IgD-negative memory B cell (primary cell): ENCODE measurements at regions not wholly inside any gene's neighbourhood (a gene's known extent, or its start where the extent isn't known, plus 50 kb on each side); places are given as distances from the start of the nearest gene placed in this dataset.

Experiments
- H3K27ac Mint-ChIP-seq, 3 donors: one replicate each; pipeline ENCODE4 v1.8.0; 2020 to 2022; ENCODE audit warnings: mild to moderate bottlenecking in 3 of 3, mixed read lengths in 3 of 3, moderate library complexity in 1 of 3
- H3K27me3 Mint-ChIP-seq: one replicate; pipeline ENCODE4 v1.8.0; 2021; ENCODE audit warnings: mixed read lengths
- H3K36me3 Mint-ChIP-seq: one replicate; pipeline ENCODE4 v1.8.0; 2020; ENCODE audit warnings: mild to moderate bottlenecking, mixed read lengths
- H3K4me1 Mint-ChIP-seq, 3 donors: one replicate each; pipeline ENCODE4 v1.8.0; 2020 to 2022; ENCODE audit warnings: mixed read lengths in 3 of 3, mild to moderate bottlenecking in 1 of 3
- H3K4me3 Mint-ChIP-seq, 4 donors: one replicate each; pipeline ENCODE4 v1.8.0; 2020 to 2022; ENCODE audit warnings: mild to moderate bottlenecking in 4 of 4, mixed read lengths in 4 of 4, moderate library complexity in 3 of 4
- H3K9me3 Mint-ChIP-seq, 3 donors: one replicate each; pipeline ENCODE4 v1.8.0; 2020 to 2021; ENCODE audit warnings: mixed read lengths in 3 of 3, mild to moderate bottlenecking in 1 of 3

DNA sequence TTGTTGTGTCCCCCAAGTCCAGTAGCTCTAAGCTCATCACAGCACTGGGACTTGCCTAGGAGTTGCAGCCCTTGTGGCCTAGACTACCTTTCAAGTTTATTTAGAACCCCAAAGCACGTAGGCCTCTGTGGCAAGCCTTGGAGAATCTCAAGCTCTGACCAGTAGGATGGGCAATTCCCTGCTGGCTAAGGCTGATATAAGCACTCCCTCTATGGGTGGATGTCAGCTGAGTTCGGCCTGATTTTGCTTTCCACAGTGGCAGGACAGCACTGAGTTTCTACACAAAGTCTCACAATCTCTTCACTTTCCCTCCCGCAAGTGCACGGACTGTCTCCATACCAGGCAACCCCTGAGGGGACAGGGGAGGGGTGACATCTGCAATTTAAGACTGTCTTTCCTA, 886.4 kb upstream of the LRRN3 start:
- Mint-ChIP-seq H3K27ac (no peak overlapping the region), H3K9me3 (peaks cover 0 to 9% (median 6%) of the 10 kb centered on the region in 3 donors), H3K4me3 (no peak overlapping the region), H3K36me3 (no peaks in the 10 kb centered on the region), H3K4me1 (no peaks in the 10 kb centered on the region), H3K27me3 (no peaks in the 10 kb centered on the region)

DNA sequence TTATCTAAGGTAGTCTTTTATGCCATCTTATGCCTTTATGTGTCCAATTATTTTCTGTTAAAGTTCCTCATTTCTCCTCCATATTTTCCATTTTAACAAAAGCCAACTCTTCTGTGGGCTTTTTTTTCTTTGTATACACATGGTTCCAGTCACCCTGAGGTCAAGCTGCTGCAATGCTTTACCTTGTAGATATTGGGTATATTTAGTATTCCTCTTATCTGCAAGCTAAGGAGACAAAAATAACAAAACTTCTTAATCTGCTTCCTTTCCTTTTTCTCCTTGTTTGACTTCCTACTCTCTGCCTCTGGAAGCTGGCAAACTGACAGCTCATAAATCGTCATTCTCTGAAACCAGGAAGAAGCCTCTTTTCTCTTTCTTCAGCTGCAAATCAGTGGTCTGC, 885.0 kb upstream of the LRRN3 start:
- Mint-ChIP-seq H3K27ac (no peak overlapping the region), H3K4me3 (no peak overlapping the region), H3K27me3 (no peaks in the 10 kb centered on the region), H3K4me1 (no peaks in the 10 kb centered on the region), H3K9me3 (peaks cover 2 to 13% (median 4%) of the 10 kb centered on the region in 3 donors), H3K36me3 (no peaks in the 10 kb centered on the region)

DNA sequence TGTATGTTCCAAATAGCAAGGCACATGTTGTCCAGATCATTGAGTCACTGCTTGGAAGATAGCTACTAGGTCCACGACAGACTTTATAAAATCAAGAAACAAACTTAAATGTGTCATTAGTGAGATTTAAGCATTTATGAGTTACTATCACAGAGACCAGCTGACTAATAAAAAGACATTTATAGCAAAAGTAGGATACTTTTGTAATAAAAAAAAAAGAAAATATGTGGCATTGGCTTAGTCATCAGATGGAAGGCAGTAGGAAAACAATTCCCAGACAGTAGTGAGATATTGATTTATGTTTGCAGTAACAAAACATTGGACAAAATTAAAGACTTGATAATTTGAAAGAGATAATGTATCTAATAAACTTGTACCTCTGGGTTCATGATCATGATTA, 881.0 kb upstream of the LRRN3 start:
- H3K4me1 Mint-ChIP-seq: no peaks in the 10 kb centered on the region
- H3K27me3 Mint-ChIP-seq: no peaks in the 10 kb centered on the region
- H3K27ac Mint-ChIP-seq: no peak overlapping the region
- no peaks in the 10 kb centered on the region for H3K36me3 Mint-ChIP-seq
- no peak overlapping the region for H3K4me3 Mint-ChIP-seq
- H3K9me3 Mint-ChIP-seq: peaks cover 4 to 23% (median 5%) of the 10 kb centered on the region in 3 donors

DNA sequence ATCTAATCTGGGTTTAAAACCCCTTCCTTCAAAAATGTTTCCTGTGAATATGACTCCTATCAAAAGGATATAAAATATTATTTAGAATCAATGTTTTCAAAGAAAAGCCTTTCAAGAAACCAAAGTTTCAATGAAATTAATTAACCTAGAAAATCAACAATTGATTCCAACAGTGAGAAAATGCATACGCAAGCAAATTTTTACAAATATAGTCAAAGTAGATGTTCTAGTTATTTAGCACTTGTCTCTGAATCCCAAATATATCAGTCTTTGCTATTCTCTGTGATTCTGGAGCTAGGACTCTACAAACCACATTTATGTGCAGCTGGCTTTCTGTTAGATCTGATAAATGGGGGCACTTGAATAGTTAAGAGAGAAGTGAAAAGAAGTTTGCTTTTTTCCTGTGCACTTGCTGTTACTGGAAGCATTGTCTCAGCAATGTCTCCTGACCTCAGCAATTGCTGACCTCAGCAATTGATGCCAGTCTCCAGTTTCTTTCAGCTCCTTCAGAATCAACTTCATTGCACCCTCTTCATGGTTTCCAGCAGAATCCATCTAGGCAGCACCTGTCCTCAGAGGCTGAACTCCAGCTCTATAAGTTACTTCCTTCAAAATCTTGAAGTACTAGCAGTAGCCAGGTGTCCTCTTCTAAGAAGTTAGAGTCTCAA, 879.9 kb upstream of the LRRN3 start:
- no peaks in the 10 kb centered on the region for H3K27me3 Mint-ChIP-seq
- no peak overlapping the region for H3K27ac Mint-ChIP-seq
- H3K9me3 Mint-ChIP-seq: peaks cover under 1 to 20% (median 5%) of the 10 kb centered on the region in 3 donors
- H3K4me3 Mint-ChIP-seq: no peak overlapping the region
- no peaks in the 10 kb centered on the region for H3K36me3 Mint-ChIP-seq
- H3K4me1 Mint-ChIP-seq: no peaks in the 10 kb centered on the region

DNA sequence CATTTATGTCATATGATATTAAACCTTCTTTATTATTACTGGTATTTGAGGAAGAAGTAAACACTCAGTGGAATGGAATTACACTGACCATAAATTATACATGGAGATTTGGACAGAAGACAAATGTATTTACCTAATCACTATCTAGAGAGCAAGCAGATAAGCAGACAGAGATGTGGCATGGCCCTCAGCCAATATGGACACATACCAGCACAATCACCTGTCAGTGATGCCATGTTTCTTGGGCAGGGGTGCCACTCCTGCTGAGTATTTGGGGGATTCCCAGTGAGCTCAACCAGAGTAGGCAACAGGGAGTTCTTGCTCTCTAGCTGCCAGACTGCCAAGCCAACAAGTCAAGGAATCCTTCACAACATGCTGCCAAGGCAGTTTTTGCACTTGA, 866.3 kb upstream of the LRRN3 start:
- Mint-ChIP-seq H3K4me1 (no peaks in the 10 kb centered on the region), H3K9me3 (peaks cover 0 to 3% (median 0%) of the 10 kb centered on the region in 3 donors), H3K36me3 (no peaks in the 10 kb centered on the region), H3K27me3 (no peaks in the 10 kb centered on the region), H3K4me3 (no peak overlapping the region), H3K27ac (no peak overlapping the region)

DNA sequence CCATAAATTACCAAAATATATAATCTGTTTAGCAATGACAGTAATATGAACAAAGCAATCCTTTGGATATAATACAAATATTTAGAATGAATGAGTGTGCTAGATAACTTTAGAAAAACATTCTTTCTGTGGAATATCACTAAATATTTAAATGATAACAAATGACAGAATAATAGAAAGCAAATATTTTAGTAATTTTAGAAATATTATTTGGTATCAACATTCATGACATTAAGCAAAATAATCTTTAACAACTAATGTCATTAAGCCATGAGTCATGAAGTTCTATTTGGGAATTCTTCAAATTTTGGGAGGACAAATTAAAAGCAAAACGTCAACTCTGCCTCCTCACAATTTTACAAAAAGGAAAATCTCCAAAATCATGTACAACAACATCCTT, 844.8 kb upstream of the LRRN3 start:
- no peaks in the 10 kb centered on the region for H3K27me3 Mint-ChIP-seq
- no peaks in the 10 kb centered on the region for H3K36me3 Mint-ChIP-seq
- H3K4me1 Mint-ChIP-seq: no peaks in the 10 kb centered on the region
- peaks cover 2 to 4% (median 2%) of the 10 kb centered on the region in 3 donors for H3K9me3 Mint-ChIP-seq
- no peak overlapping the region for H3K27ac Mint-ChIP-seq
- no peak overlapping the region for H3K4me3 Mint-ChIP-seq

DNA sequence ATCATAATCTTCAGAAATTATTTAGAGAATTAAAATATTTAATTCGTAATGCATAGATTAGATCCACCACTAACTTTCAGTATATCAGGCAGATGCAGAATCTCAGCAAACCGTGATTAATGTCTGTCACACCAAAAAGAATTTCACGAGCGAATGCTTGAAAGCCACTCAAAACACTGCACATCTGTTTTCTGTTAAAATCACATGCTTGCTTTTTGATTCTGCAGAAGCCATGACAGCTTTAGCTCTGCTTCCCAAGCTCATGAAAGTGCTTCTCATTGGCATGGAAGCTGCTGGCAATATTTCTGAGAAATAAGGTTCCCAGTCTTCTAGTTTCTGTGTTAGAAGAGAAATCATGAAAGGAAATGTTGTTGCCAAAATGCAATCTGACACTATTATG, 837.8 kb upstream of the LRRN3 start:
- Mint-ChIP-seq H3K9me3 (no peaks in the 10 kb centered on the region), H3K27me3 (no peaks in the 10 kb centered on the region), H3K27ac (no peak overlapping the region), H3K4me3 (no peak overlapping the region), H3K4me1 (no peaks in the 10 kb centered on the region), H3K36me3 (no peaks in the 10 kb centered on the region)

DNA sequence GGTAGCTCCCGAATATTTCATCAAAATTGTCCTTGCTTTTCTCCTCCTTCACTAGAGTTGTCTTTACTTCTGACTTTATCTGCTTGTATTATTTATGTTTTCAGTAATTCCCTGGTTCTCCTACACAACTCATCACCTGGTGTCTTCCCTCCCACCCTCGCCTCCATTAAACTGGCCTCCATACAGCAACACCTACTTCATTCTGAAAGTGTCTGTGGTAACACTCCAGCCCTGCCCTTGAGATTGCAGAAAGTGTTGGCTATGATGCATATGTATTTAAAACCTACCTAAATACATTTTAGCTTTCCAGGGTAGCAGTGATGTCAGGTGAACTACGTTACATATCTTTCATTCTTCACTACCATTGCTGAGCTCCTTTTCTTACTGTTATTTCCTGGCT, 833.3 kb upstream of the LRRN3 start:
- Mint-ChIP-seq H3K9me3 (peaks cover 0 to 3% (median 0%) of the 10 kb centered on the region in 3 donors), H3K36me3 (no peaks in the 10 kb centered on the region), H3K27ac (no peak overlapping the region), H3K4me1 (no peaks in the 10 kb centered on the region), H3K4me3 (no peak overlapping the region), H3K27me3 (no peaks in the 10 kb centered on the region)

DNA sequence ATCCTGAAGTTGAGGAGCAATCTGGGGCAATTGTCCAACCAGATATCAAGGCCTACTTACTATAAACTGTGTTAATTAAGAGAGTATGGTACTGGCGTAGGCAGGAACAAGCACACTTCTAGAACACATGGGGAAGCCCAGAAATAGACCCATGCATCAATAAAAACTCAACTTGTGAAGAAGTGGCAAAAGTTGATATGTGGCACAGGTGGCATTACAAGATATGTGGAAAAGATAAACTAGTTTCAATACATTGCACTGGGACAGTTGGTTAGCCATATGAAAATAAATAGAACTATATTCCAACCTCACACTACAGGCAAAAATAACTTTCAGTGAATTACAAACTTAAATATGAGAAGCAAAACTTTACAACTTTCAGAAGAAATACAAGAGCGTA, 828.7 kb upstream of the LRRN3 start:
- H3K4me3 Mint-ChIP-seq: no peak overlapping the region
- no peak overlapping the region for H3K27ac Mint-ChIP-seq
- peaks cover 0 to 3% (median 0%) of the 10 kb centered on the region in 3 donors for H3K9me3 Mint-ChIP-seq
- H3K36me3 Mint-ChIP-seq: no peaks in the 10 kb centered on the region
- H3K27me3 Mint-ChIP-seq: no peaks in the 10 kb centered on the region
- H3K4me1 Mint-ChIP-seq: no peaks in the 10 kb centered on the region

DNA sequence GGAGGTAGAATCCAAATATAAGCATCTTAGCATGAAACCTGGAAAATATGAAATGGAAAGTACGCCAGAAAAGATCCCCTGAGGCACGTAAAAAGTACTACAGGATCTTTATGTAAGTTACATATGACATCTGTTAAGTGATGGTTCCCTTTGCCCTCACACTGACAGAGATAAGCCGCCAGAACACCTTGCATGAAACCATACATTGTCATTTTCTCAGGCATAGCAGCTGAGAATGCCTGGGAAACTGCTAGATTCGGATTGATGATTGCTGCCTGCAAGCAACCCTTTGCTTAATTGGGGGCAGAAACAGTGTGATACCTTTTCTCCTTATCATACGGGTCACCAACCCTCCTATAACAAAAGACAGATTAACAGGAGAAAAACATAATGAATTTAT, 826.6 kb upstream of the LRRN3 start:
- Mint-ChIP-seq H3K4me3 (no peak overlapping the region), H3K27ac (no peak overlapping the region), H3K36me3 (no peaks in the 10 kb centered on the region), H3K27me3 (no peaks in the 10 kb centered on the region), H3K9me3 (peaks cover 0 to 3% (median 2%) of the 10 kb centered on the region in 3 donors), H3K4me1 (no peaks in the 10 kb centered on the region)

DNA sequence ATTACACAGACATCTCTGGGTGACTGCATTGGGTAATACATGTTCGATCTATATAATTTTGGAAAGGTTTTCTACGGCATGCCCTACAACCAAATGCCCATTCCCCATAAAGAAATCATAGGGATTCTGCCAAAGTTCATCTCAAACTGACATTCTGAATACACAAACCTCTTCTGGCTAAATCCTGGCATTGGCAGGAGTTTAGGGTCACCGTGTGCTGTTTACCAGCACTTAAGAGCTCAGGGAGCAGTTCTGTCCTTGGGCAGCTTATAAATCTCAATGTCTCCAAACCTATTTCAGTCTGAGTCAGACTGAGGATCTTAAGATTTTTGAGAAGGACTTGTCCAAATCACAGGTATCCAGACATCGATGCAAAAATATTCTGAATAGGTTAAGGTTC, 809.6 kb upstream of the LRRN3 start:
- Mint-ChIP-seq H3K36me3 (no peaks in the 10 kb centered on the region), H3K4me1 (no peaks in the 10 kb centered on the region), H3K4me3 (no peak overlapping the region), H3K27ac (no peak overlapping the region), H3K27me3 (no peaks in the 10 kb centered on the region), H3K9me3 (no peaks in the 10 kb centered on the region)

DNA sequence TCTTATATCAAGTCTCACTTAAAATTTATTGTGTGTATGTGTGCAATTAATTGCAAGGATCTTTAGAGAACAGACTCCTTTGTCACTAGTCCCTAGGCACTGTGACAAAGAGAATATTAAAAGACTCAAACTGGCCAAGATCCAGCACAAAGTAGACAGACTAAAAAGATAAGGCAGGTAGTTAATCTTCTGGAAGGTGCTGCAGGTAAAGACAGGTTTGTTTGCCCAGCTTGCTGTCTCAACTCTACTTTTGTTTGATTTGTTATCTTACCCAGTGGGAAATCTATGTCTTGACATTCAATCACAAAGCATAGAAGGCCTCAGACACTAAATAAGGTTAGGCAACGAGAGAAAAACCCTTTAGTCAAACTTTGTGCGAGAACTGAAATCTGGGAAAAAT, 807.9 kb upstream of the LRRN3 start:
- Mint-ChIP-seq H3K9me3 (no peaks in the 10 kb centered on the region), H3K27me3 (no peaks in the 10 kb centered on the region), H3K4me1 (no peaks in the 10 kb centered on the region), H3K27ac (no peak overlapping the region), H3K4me3 (no peak overlapping the region), H3K36me3 (no peaks in the 10 kb centered on the region)

DNA sequence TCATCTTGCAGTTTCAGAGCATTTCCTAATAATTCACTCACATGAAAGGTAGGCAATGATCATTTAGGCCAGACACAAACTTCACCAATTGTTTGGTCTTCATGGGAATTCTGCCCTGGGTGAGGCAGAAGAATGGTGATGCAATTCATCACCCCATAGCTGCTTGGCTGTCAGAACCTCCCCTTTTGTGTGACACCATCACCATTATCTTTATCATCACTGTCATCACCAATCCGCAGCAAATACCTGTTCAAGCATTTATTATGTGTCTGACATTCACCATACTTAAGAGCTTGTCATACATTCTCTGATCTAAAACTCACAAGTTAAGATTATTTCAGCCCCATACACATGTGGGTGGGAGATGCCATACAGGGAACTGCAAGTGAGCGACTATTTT, 799.5 kb upstream of the LRRN3 start:
- no peak overlapping the region for H3K4me3 Mint-ChIP-seq

DNA sequence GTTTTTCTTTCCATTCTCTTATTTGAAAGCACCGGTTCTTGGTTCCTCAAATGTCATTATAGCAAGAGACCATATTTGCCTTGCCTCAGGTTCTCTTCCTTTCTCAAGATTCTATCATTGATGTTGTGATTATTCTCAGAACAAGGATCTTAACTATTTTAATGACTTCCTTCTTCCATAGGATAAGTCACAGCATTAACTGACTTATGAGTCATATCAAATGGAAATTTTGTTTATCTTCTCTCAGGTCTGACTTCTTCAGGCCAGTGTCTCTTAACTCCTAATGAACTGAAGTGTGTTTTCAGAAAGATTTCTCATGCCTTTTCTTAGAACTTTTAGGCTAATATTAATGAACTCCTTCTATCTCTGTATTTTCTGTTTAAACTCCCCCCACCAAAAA, 794.6 kb upstream of the LRRN3 start:
- Mint-ChIP-seq H3K9me3 (peaks cover 0 to 4% (median 2%) of the 10 kb centered on the region in 3 donors), H3K27me3 (no peaks in the 10 kb centered on the region), H3K36me3 (no peaks in the 10 kb centered on the region)

More for the DNA sequence above, 799.5 kb upstream of the LRRN3 start:
- H3K4me1 Mint-ChIP-seq: no peaks in the 10 kb centered on the region
- H3K27ac Mint-ChIP-seq: no peak overlapping the region
- H3K9me3 Mint-ChIP-seq: peaks cover 0 to 4% (median 0%) of the 10 kb centered on the region in 3 donors
- no peaks in the 10 kb centered on the region for H3K36me3 Mint-ChIP-seq
- no peaks in the 10 kb centered on the region for H3K27me3 Mint-ChIP-seq

DNA sequence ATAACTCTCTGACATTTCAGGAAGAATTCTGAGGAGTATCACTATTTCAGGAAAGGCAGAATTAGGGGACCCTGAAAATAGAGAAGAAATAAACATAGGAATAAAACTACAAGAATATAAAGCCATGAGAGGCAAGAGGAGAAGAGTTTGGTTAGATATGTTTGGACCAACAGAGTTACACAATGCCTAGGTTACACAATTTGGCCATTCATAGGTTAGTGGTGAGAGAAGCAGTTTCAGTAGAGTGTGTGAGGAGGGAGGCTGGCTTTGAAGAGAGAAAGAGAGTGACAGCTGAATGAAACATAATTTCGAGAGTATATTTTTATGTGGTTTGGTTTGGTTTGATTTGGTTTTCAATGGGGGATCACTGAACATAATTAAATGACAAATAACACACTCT, 783.2 kb upstream of the LRRN3 start:
- H3K4me3 Mint-ChIP-seq: no peak overlapping the region
- H3K4me1 Mint-ChIP-seq: peaks cover 0 to 1% (median 0%) of the 10 kb centered on the region in 3 donors
- no peaks in the 10 kb centered on the region for H3K27me3 Mint-ChIP-seq
- H3K9me3 Mint-ChIP-seq: peaks cover 0 to 3% (median 0%) of the 10 kb centered on the region in 3 donors
- H3K27ac Mint-ChIP-seq: no peak overlapping the region
- H3K36me3 Mint-ChIP-seq: no peaks in the 10 kb centered on the region

More for the DNA sequence above, 794.6 kb upstream of the LRRN3 start:
- no peak overlapping the region for H3K27ac Mint-ChIP-seq
- H3K4me3 Mint-ChIP-seq: no peak overlapping the region
- no peaks in the 10 kb centered on the region for H3K4me1 Mint-ChIP-seq

DNA sequence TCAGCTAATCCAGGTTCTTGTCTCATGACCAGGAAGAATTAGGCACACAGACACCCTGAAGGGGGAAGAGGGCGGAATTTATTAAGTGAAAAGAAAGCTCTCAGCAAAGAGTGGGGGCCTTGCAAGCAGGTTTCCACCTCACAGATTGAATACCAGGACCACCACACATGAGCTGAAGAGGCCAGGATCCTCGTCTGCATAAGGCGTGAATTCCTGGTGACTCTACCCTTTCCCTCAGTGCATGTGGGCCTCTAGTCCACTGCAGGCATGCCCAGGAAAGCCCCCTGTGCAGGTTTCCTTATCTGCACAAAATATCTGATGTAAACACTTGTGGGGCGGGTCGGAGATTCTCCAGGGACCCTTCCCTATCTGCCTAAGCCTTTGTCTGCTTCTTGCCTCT, 782.1 kb upstream of the LRRN3 start:
- H3K4me3 Mint-ChIP-seq: no peak overlapping the region
- peaks cover 0 to 1% (median 0%) of the 10 kb centered on the region in 3 donors for H3K4me1 Mint-ChIP-seq
- no peaks in the 10 kb centered on the region for H3K36me3 Mint-ChIP-seq
- H3K27ac Mint-ChIP-seq: no peak overlapping the region
- H3K27me3 Mint-ChIP-seq: no peaks in the 10 kb centered on the region
- H3K9me3 Mint-ChIP-seq: peaks cover 0 to 3% (median 0%) of the 10 kb centered on the region in 3 donors
